Natural killer cell (primary cell): ENCODE measurements at regions not wholly inside any gene's neighbourhood (a gene's known extent, or its start where the extent isn't known, plus 50 kb on each side); places are given as distances from the start of the nearest gene placed in this dataset.
A peak's percentile ranks its signal among the peaks of the same experiment; 100 is the strongest.

Experiments used
- ATAC-seq, 3 donors: fragments of 150-1000 bp in 2 of 3; fragments of 200-7000 bp in 1 of 3; cut with Tn5 transposase; 1 replicate in 1 of 3; 2 replicates in 2 of 3; pipeline ENCODE4 v1.10.0; 2021; ENCODE audit warnings: mild to moderate bottlenecking in 2 of 3, moderate library complexity in 2 of 3
- DNase-seq, 2 donors: peaks; one replicate each; pipeline versions ENCODE4 v3.0.0 to v3.0.0-alpha.2; 2013 to 2021; ENCODE audit warnings: mixed read lengths in 1 of 2
- H3K27ac ChIP-seq: one replicate; pipeline ENCODE4 v1.5.1; 2013; ENCODE audit warnings: mild to moderate bottlenecking, low read length
- H3K27me3 ChIP-seq: one replicate; pipeline ENCODE4 v1.6.1; 2013; ENCODE audit warnings: low read length; ENCODE audit not compliant: control insufficient read depth, insufficient read depth
- H3K36me3 ChIP-seq: one replicate; pipeline ENCODE4 v1.6.1; 2013; ENCODE audit warnings: low read length; ENCODE audit not compliant: control insufficient read depth, insufficient read depth
- H3K4me1 ChIP-seq: one replicate; pipeline ENCODE4 v1.6.1; 2013; ENCODE audit warnings: low read length; ENCODE audit not compliant: control insufficient read depth, insufficient read depth
- H3K4me3 ChIP-seq: one replicate; pipeline ENCODE4 v1.5.1; 2013; ENCODE audit warnings: low read length
- H3K9me3 ChIP-seq: one replicate; pipeline ENCODE4 v1.6.1; 2013; ENCODE audit warnings: low read length; ENCODE audit not compliant: control insufficient read depth, insufficient read depth
- H3K27ac Mint-ChIP-seq, 2 donors: one replicate each; pipeline ENCODE4 v1.8.0; 2022; ENCODE audit warnings: mild to moderate bottlenecking in 2 of 2, mixed read lengths in 2 of 2, moderate library complexity in 1 of 2
- H3K27me3 Mint-ChIP-seq, 2 donors: one replicate each; pipeline ENCODE4 v1.8.0; 2022; ENCODE audit warnings: low read depth in 2 of 2, mixed read lengths in 2 of 2
- H3K36me3 Mint-ChIP-seq: one replicate; pipeline ENCODE4 v1.8.0; 2022; ENCODE audit warnings: mixed read lengths
- H3K4me1 Mint-ChIP-seq, 2 donors: one replicate each; pipeline ENCODE4 v1.8.0; 2022; ENCODE audit warnings: mixed read lengths in 2 of 2
- H3K4me3 Mint-ChIP-seq: one replicate; pipeline ENCODE4 v1.8.0; 2022; ENCODE audit warnings: mild to moderate bottlenecking, moderate library complexity, mixed read lengths
- H3K9me3 Mint-ChIP-seq, 2 donors: one replicate each; pipeline ENCODE4 v1.8.0; 2022; ENCODE audit warnings: mixed read lengths in 2 of 2
- WGBS: methylation state at CpG from one replicate; pipeline ENCODE4 v1.1.7; 2013; ENCODE audit warnings: missing lambda C conversion rate; ENCODE audit not compliant: insufficient coverage; 5-methylcytosine and 5-hydroxymethylcytosine counted together
- intact Hi-C: fragments of 100-400 bp; cut with micrococcal nuclease; formaldehyde crosslinking; loops from one replicate; pipeline ENCODE4 v1.14.2; 2022
- TF ChIP-seq, protein P1 (sequence below): fragments of 200-600 bp; IDR thresholded peaks from one replicate; pipeline ENCODE4 v1.8.0; 2022; ENCODE audit warnings: antibody characterized with exemption

- H3K4me1 ChIP-seq: peaks cover 5% of the 10 kb centered on the region
- Mint-ChIP-seq H3K4me3 (no peak overlapping the region), H3K27me3 (no peaks in the 10 kb centered on the region), H3K4me1 (peaks cover 24 to 33% of the 10 kb centered on the region in 2 donors), H3K27ac (no peak overlapping the region), H3K36me3 (peaks cover 5% of the 10 kb centered on the region), H3K9me3 (peaks cover 2% of the 10 kb centered on the region in 2 donors)
- H3K27ac ChIP-seq: no peak overlapping the region
- ATAC-seq (no peak), DNase-seq (no peak)
- H3K36me3 ChIP-seq: no peaks in the 10 kb centered on the region
- H3K9me3 ChIP-seq: no peaks in the 10 kb centered on the region
- no peaks in the 10 kb centered on the region for H3K27me3 ChIP-seq
- intact Hi-C loops: no loop called here
- 88% methylated on average over 1 of the region's 2 CpGs for WGBS
- TF ChIP-seq, protein P1, sequence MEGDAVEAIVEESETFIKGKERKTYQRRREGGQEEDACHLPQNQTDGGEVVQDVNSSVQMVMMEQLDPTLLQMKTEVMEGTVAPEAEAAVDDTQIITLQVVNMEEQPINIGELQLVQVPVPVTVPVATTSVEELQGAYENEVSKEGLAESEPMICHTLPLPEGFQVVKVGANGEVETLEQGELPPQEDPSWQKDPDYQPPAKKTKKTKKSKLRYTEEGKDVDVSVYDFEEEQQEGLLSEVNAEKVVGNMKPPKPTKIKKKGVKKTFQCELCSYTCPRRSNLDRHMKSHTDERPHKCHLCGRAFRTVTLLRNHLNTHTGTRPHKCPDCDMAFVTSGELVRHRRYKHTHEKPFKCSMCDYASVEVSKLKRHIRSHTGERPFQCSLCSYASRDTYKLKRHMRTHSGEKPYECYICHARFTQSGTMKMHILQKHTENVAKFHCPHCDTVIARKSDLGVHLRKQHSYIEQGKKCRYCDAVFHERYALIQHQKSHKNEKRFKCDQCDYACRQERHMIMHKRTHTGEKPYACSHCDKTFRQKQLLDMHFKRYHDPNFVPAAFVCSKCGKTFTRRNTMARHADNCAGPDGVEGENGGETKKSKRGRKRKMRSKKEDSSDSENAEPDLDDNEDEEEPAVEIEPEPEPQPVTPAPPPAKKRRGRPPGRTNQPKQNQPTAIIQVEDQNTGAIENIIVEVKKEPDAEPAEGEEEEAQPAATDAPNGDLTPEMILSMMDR: no peak
- H3K4me3 ChIP-seq: no peak overlapping the region
Observed at GRCh38 chr3:152176241-152176640, 92.5 kb upstream of the MBNL1 start.

- H3K36me3 ChIP-seq: no peaks in the 10 kb centered on the region
Observed at GRCh38 chr3:152176998-152177397, 91.7 kb upstream of the MBNL1 start.

DNA sequence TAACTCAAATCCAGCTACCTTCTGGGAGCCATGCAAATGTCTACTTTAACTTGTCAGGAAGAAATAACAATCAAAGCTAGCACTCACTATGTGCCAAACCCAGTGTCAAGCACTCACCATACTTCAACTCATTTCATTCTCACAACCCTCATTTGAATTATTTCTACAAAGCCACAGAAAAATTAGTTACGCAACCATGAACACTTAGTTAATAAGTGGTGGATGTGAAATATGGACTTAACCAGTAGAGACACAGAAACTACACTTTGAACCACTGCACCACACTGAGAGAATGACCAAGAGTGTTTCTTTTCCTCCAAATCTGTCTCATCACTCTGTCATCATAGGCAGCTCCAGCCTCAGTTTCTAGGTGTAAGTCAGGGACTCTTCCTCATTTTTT is 91.0 kb upstream of the MBNL1 start:
- Mint-ChIP-seq H3K36me3 (no peaks in the 10 kb centered on the region), H3K27me3 (no peaks in the 10 kb centered on the region), H3K9me3 (no peaks in the 10 kb centered on the region), H3K27ac (no peak overlapping the region), H3K4me3 (no peak overlapping the region), H3K4me1 (peaks cover 30 to 40% of the 10 kb centered on the region in 2 donors)
- TF ChIP-seq, protein P1: no peak
- peaks cover 5% of the 10 kb centered on the region for H3K4me1 ChIP-seq
- DNase-seq (no peak), ATAC-seq (no peak)
- no peaks in the 10 kb centered on the region for H3K9me3 ChIP-seq
- no peak overlapping the region for H3K4me3 ChIP-seq
- whole genome bisulfite sequencing: no CpG with 5 or more reads among the region's 1 CpG
- H3K36me3 ChIP-seq: no peaks in the 10 kb centered on the region
- no peaks in the 10 kb centered on the region for H3K27me3 ChIP-seq
- intact Hi-C loops: no loop called here
- H3K27ac ChIP-seq: no peak overlapping the region

More at GRCh38 chr3:152176998-152177397, 91.7 kb upstream of the MBNL1 start:
- TF ChIP-seq, protein P1: no peak
- DNase-seq (no peak), ATAC-seq (no peak)
- no peak overlapping the region for H3K27ac ChIP-seq
- no peaks in the 10 kb centered on the region for H3K9me3 ChIP-seq
- WGBS: no CpG with 5 or more reads among the region's 1 CpG
- H3K27ac Mint-ChIP-seq: no peak overlapping the region
- intact Hi-C loops: no loop called here
- no peaks in the 10 kb centered on the region for H3K9me3 Mint-ChIP-seq
- no peaks in the 10 kb centered on the region for H3K27me3 ChIP-seq
- no peak overlapping the region for H3K4me3 Mint-ChIP-seq
- peaks cover 5% of the 10 kb centered on the region for H3K4me1 ChIP-seq
- no peaks in the 10 kb centered on the region for H3K27me3 Mint-ChIP-seq
- H3K4me1 Mint-ChIP-seq: peaks cover 24 to 33% of the 10 kb centered on the region in 2 donors
- H3K4me3 ChIP-seq: no peak overlapping the region
- H3K36me3 Mint-ChIP-seq: no peaks in the 10 kb centered on the region

DNA sequence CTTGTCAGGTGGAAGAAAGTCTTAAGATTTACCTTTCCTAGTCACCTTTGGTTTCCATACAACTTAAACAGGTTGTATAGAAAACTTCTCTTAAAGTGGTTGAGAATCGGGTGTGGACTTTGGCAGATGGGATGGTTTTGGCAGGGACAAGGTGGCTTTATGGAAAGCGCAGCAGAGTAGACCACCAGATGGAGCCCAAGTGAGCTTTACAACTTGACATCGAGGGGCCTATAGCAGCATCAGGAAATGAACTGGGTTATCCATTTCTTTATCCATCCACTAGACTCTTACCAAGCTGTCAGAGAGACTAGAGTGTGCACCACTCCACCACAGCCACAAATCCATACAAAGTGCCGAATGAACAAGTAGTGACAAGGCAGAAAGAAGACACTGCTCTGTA is 85.3 kb upstream of the MBNL1 start:
- no peaks in the 10 kb centered on the region for H3K36me3 ChIP-seq
- no peaks in the 10 kb centered on the region for H3K27me3 Mint-ChIP-seq
- peak overlapping the region in 1 of 2 donors; percentile 27 for H3K27ac Mint-ChIP-seq
- H3K4me3 Mint-ChIP-seq: no peak overlapping the region
- H3K27me3 ChIP-seq: no peaks in the 10 kb centered on the region
- peak; percentile 62 to 84 (median 83) for ATAC-seq
- no peak overlapping the region for H3K27ac ChIP-seq
- H3K9me3 ChIP-seq: no peaks in the 10 kb centered on the region
- intact Hi-C loops: loop anchor here (1.0 to 5.0 kb wide), 2 partner anchors 114 to 261 kb away; no protein-coding TSS in a partner anchor
- H3K4me1 Mint-ChIP-seq: peaks cover 40 to 53% of the 10 kb centered on the region in 2 donors
- no peaks in the 10 kb centered on the region for H3K36me3 Mint-ChIP-seq
- 52% methylated on average over 4 of the region's 4 CpGs for WGBS
- TF ChIP-seq, protein P1: peak; percentile 66
- DNase-seq: peak; percentile 25 to 82
- H3K4me3 ChIP-seq: no peak overlapping the region
- H3K4me1 ChIP-seq: peaks cover 9% of the 10 kb centered on the region
- no peaks in the 10 kb centered on the region for H3K9me3 Mint-ChIP-seq
